GM12874 (cell line): ENCODE measurements at regions not wholly inside any gene's neighbourhood (a gene's known extent, or its start where the extent isn't known, plus 50 kb on each side); places are given as distances from the start of the nearest gene placed in this dataset.

Source experiments
- CTCF ChIP-seq: IDR thresholded peaks from 2 replicates; pipeline ENCODE4 v1.5.1; 2011; ENCODE audit warnings: low read depth, mild to moderate bottlenecking, control low read depth, low read length, moderate library complexity; ENCODE audit not compliant: insufficient read depth

- TF ChIP-seq CTCF: no peak
Measured at GRCh38 chr11:92122561-92122960, 102.1 kb upstream of the FAT3 start.

GRCh38 chr11:92111287-92111686, 113.3 kb upstream of the FAT3 start:
- no peak for TF ChIP-seq CTCF

GRCh38 chr11:92109466-92109865, 115.2 kb upstream of the FAT3 start:
- no peak for TF ChIP-seq CTCF

- no peak for TF ChIP-seq CTCF
Measured at GRCh38 chr11:92107331-92107730, 117.3 kb upstream of the FAT3 start.

- no peak for TF ChIP-seq CTCF
Measured at GRCh38 chr11:92104349-92104748, 120.3 kb upstream of the FAT3 start.

GRCh38 chr11:92101920-92102319, 122.7 kb upstream of the FAT3 start:
- no peak for TF ChIP-seq CTCF

GRCh38 chr11:92099183-92099582, 125.4 kb upstream of the FAT3 start:
- no peak for TF ChIP-seq CTCF

- no peak for TF ChIP-seq CTCF
Measured at GRCh38 chr11:92098172-92098571, 126.4 kb upstream of the FAT3 start.
